NOMO-1 treated with DMSO at 0.1 percent for 48 hours (cell line): ENCODE measurements at regions not wholly inside any gene's neighbourhood (a gene's known extent, or its start where the extent isn't known, plus 50 kb on each side); places are given as distances from the start of the nearest gene placed in this dataset.

Source experiments
- DNase-seq: peaks from one replicate; lab custom pipeline; 2025; ENCODE audit not compliant: unreplicated experiment; lab: John Stamatoyannopoulos, UW

DNA sequence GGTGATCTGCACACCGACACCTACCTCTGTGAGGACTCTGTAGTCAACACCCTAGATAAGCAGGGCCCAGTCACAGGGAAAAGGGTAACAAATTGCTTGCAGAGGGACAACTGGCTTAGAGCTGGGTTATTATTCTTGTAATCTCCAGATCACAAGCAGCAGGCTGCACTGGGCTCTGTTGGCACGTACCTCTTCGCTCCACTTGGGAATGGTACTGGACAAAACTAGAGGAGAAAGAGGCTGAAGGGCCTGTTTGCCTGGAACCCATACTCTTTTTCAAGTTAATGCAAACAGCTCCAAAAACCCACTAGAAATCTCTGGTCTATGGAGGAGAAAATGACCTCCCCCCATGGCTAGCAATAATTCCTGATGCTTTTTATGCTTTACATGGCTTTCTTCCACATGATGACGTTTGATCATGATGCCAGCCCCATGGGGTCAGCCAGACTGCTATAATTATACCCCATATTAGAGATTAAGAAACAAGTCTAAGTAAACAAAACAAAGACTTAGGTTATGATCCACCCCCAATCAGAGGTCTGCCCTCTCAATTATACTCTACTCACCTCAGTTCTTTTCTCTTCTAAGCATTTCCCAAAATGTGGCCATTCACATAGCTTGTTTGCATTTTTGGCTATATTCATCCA is 190.0 kb downstream of the UNC5CL start:
- no peak for DNase-seq

DNA sequence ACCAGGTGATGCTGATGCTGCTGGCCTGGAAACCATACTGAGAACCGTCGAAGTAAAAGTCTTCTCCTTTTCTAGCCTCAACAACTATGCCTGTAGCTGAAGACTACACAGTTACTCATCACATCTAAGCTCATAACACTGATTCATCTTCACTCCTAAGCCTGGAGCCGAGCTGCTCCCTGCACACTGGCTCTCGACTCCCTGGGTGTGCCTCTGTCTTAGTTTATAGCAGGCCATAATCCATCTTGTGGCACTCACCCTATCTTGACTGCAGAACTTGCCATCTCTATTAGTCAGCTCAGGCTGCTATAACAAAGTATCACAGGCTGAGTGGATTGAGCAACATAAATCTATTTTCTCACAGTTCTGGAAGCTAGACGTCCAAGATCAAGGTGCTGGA is 191.0 kb downstream of the UNC5CL start:
- DNase-seq, result no peak

DNA sequence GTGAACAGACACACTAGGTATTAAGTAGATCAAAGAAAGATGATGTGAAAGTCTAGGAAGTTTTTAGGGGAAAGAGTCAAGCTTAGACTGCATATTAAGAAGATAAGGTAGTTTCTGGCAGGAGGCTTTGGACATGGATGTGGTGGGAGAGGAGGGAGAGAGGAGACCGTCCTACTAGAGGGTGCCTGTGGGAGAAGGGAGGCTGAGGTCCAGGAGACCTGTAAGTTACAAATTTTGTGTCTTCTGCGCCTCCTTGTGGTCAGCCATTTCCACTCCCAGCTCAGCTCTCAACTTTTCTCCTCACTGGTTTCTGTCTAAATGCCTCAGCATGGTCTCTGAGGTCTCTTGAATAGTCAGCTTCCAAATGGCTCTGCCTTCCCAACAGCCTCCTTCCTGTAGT is 193.5 kb downstream of the UNC5CL start:
- peak; percentile 12 for DNase-seq

DNA sequence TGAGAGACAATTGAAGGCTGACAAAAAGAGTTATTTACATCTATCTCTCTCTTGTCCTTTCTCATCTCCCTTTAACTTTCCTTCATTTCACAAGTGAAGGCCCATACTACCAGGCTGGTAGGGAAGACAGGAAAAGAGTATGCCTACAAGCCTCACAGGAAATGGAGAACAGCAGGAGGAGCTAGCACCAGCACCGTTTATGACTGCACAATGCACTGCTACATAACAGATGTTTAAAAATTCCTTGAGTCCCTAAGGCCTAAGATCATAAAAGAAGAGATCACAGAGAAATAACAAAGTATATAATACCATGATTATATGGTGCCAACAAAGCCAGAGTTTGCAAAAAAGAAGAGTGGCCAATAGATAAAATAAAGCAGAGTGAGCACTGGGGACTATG is 194.8 kb downstream of the UNC5CL start:
- no peak for DNase-seq

DNA sequence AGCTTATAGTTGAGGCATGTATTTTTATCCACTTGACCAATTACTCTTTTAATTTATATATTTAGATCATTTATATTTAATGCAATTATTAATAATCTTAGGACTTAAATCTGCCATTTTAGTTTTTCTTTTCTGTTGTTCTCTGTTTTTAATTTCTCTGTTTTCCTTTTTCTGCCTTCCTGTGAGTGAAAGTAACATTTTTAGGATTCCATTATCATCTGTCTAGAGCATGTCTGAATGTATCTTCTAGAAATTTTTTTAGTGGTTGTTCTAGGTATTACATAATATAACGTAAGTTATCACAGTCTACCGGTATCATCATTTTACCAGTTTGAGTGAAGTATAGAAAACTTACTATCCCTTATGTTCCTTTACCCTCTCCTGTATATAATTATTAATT is 197.3 kb downstream of the UNC5CL start:
- DNase-seq, result no peak

DNA sequence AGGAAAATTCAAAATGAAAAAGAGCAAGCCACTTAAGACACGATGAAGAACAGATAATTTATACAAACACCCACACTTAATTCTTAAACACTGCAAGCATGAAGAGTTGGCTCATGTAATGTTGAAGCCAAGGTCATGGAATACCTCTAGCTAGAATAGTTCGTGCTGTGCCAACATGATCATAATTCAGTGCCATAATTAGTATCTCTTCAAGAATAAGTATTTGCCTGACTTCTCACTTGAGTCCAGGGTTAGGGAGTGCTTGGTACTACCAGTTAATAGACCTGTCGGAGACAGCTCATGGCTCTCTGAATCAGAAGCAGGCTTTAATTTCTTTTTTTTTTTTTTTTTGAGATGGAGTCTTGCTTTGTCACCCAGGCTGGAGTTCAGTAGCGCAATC is 206.3 kb downstream of the UNC5CL start:
- DNase-seq, result no peak

DNA sequence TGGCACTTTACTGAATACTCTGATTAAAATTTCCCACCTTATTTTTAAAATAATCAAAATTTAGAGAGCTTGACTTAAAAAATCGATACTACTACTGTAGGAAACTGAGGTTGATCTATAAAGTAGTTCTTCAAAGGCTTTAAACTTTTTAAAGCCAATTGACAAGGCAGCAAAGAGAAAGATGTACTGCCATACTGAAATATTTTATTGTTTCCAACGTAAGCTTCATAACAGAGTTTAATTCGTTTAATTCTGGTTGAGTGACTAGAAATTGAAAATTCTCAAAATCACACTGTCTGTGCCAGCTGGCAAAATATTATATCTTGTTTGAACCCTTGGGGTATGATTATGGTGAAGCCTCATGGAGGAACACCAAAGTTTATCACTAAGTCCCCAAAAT is 207.6 kb downstream of the UNC5CL start:
- DNase-seq, result no peak

DNA sequence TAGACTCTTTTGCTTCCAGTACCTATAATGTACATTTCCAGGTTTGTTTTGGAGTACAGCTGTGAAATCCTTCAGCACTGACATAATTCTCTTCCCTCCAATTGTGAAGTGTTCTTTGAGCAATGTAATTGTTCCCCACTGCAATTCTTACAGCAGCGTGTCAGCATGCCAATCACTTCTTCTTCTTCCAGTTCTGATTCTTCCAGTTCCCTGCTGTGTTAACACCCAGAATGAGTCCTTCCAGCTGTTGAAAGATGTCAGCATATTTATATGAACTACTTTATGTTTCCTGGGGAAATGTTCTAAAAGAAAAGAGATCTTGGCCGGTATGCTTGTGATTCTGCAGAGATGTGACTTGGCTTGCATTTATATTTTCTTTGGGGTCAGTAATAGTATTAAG is 213.9 kb downstream of the UNC5CL start:
- no peak for DNase-seq

DNA sequence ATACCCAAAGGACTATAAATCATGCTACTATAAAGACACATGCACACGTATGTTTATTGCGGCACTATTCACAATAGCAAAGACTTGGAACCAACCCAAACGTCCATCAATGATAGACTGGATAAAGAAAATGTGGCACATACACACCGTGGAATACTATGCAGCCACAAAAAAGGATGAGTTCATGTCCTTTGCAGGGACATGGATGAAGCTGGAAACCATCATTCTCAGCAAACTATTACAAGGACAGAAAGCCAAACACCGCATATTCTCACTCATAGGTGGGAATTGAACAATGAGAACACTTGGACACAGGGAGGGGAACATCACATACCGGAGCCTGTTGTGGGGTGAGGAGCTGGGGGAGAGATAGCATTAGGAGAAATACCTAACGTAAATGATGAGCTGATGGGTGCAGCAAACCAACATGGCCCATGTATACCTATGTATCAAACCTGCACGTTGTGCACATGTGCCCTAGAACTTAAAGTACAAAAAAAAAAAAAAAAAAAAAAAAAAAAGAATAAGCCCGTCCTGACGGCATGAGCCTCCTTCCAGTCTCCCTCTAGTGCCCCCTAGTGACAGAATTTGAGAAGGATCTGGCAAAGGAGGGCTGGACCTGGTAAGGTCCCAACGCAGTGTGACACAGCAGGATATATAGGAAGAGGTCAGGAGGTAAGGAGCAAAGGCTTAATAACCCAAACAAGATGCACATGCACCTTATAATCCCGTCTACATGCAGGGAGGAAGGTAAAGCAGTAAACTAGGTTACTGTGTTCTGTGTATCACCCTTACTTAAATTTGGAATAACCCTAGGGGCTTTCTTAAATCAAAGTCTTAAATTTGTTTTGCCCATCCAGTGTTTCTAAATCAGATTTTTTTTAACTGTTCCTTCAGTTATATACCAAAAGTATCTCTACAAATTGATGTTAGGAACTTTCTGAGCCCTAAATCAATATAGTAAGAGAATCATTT is 214.8 kb downstream of the UNC5CL start:
- peak; percentile 15 for DNase-seq

DNA sequence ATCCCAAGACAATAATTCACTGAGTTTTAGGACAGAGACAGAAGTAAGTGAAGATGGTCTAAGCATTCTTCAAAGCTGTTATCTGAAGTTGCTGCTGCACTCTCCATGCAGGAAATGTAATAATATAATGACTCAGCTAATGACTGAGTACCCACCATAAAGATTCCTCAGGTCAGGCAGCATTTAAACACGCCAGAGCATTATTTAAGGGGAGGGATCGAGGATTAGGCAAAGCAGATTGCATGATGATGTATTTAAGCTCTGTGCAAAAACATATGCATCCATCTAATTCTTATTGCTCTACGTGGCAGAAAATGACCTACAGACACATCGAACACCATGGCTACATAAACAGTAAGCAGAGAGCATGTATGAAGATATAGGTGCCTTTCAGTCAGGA is 216.4 kb downstream of the UNC5CL start:
- DNase-seq, result no peak

DNA sequence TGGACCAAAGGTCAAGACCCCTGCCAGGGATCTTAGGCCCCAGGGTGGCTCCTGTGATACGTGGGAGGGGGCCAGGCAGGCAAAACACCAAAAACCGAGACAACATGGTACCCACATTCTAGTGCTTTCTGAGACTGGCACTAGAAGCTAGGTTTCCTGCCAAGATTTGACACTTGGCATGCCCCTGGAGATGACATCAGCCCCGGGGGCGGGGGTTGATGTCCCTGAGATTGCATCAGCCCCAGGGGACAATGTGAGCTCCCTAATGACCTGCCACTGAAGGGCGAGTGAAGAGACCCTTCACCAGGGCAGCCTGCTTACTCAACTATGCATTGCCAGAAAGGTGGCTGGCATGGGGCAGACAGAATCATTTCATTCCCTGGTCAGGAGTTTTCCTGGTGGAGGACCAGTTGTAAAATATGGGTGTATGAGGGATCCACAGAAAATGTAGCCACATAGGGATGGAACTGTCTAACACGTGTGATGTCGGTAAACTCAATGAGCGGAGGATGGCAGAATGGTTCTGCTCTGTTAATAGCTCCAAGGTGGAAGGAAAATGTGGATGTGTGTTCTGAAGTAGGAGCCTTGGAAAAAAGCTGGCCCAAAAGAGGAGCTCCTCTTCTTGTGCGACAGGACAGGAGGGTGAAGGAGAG is 219.7 kb downstream of the UNC5CL start:
- no peak for DNase-seq

DNA sequence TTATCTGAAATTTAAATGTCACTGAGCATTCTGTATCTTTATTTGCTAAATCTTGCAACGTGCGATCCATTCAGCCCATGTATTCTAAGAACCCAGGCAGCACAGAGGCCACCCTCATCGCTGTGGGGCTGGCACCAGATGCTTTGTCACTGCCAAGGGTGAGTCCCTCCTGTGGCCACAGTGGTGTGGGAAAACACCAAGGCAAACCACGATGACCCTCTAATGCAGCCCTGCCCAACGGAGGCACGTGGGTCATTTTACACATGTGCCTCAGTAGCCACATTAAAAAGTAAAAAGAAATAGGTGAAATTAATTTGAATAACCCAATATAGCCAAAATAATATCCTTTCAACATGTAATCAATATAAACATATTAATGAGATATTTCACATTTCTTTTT is 221.7 kb downstream of the UNC5CL start:
- DNase-seq, result no peak

DNA sequence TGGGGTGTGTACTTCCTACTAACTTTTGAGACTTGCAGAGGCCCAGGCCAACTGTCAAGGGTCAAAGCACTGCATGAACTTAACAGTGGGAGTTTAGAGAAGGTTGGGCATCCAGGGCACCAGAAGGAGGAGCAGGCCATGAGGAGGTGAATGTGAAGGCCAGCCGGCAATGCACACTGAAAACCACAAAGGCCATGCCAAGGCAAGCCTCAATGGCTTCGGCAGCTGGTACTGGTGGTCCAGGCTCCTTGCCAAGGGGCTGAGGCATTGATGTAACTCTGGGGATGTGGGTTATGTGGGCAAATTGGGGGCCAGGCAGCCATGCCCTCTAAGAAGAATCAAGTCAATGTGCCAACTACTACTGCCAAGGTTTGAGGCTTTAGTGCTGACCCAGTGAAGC is 222.4 kb downstream of the UNC5CL start:
- DNase-seq, result no peak

DNA sequence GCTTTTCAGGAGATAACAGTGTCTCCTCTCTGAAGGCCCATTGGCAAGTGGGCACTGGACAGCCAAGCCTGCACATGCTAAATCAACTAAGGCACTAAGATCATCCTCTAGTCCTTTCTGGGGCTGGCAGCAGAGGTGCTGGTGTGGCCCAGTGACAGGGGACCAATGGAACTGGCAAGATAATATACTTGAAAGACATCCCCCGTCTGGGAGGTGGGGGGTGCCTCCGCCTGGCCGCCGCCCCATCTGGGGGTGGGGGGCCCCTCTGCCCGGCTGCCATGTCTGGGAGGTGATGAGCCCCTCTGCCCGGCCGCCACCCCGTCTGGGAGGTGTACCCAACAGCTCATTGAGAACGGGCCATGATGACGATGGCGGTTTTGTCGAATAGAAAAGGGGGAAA is 223.3 kb downstream of the UNC5CL start:
- no peak for DNase-seq

DNA sequence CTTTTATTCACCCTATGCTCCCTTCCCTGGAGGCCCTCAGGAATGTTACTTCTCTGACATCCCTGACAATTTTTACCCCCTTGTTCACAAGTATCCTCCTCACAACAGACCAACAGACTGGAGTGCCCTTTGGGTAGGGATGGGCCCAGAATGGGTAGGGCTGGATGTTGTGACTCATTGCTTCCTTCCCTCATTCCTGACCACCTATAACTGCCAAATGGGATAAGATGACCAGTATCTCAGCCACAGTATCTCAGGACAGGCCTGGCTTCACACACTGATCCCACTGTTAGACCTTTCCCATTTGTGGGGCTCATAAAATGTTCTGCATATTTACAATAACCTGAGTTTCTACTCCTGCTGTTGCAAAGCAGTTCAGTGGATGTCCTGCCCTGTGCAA is 223.0 kb upstream of the LRFN2 start:
- no peak for DNase-seq

DNA sequence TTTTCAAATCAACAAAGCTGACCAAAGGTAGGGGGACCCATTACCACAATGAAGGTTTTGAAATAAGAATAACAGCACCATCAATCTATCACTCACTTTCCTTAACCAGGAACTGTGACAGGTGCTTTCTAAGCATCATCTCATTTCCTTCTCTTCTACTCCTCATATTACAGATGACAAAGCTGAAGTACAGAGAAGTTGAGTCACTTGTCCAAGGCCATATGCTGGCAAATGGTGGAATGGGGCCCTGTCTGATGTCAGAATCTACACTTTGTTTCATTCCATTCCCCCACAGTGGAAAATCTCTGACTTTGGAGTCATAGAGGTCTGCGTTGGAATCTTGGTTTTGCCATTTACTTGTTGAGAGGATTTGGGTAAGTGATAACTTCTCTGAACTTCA is 222.5 kb upstream of the LRFN2 start:
- DNase-seq, result no peak

DNA sequence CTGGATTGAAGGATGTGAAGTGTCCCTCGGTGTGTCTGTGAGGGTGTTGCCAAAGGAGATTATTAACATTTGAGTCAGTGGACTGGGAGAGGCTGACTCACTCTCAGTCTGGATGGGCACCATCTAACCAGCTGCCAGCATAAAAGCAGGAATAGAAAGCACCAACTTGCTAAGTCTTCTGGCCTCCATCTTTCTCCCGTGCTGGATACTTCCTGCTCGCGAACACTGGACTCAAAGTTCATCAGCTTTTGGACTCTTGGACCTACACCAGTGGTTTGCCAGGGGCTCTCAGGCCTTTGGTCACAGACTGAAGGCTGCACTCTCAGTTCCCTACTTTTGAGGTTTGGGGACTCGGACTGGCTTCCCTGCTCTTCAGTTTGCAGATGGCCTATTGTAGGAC is 220.3 kb upstream of the LRFN2 start:
- no peak for DNase-seq

DNA sequence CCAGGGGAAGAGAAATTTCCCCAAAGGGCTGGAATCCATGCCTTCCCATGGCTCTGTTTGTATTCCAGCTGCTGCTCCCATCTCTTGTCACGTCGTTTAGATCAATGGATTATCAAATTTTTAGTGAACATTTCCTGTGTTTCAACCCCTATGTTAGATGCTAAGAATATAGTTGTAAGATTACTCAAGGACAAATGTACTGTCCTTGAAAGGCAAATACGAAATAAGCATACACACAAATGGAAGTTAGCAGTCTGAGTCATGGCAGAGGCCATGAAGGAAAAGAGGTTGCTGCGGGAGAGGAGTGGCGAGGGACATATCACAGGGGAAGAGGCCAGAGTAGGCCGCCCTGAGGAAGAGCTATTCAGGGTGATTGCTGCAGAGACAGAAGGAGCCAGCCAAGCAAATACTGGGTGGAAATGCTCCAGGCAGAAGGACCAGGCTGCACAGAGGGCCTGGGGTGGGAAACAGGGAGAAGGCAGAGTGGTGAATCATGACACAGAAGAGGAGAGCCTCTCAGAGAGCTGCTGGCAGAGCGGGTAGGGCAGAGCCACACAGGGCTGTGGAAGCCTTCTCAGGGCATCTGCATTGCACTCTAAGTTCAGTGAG is 219.2 kb upstream of the LRFN2 start:
- DNase-seq, result no peak

DNA sequence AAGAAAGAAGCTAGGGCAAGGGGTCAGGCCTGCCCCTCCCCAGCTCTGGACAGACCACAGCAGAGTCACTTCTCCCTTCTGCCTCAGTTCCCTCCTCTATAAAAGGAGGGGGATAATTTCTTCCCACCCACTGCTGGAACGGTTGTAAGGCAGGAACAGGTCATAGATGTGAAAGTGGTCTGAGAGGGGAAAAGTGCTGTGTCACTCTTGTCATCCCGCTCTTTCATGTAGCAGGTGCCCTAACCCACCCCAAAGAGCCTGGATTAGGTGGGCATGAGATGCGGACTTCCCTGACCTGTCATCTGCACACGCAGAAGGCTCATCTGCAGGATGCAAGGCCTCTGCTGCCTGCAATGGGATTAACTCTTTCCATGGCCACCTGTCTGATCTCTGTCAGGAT is 218.2 kb upstream of the LRFN2 start:
- no peak for DNase-seq

DNA sequence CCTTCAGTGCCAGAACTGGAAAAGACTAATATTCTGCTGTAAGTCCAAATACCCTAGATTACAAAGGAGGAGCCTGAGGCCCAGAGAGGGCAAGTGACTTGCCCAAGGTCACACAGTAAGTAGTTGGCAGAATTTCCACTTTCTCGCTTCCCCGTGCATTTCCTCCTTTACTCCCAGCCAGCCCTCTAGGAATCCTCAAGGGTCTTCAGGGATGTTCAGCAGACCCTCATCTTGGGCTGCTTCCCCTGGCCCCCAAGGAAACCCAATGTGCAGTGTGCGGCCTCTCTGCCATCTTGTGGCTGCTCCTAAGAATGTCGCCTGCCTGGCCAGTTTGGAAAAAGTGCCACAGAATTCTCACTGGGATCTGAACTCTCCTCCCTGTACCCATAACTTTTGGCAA is 217.7 kb upstream of the LRFN2 start:
- no peak for DNase-seq

DNA sequence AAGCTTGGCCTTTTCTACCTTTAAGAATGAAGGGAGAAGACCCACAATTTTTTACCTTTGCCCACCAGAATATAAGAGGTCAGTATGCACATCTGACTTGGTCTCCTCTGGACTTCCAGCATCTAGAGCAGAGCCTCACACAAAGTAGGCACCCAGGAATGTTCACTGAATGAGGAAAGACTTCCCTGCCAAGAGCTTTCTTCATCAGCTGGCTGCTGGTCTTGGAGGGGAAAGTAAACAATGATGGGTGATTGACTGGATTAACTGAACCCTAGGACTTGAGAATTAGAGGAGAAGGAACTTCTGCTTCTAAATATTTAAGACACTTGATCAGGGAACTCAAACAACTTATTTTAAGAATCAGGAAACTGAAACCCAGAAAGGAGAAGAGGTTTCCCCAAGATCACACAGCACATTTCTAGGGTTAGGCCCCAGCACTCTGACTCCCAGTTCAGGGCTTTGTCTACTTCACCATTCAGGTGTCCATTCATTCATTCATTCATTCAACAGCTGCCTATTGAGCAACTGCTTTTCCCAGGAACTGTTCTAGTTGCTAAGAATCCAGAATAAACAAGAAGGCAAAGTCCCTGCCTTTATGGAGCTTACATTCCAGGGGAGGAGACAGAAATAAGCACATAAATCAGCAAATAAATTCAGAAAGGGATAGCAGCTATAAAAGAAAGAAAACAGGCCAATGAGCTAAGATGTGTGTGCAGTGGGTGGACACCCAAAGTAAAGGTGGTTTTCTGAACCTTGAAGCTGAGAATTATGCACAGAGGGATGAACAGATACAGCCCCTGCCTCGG is 216.9 kb upstream of the LRFN2 start:
- peak; percentile 61 for DNase-seq
